Fibroblast of skin of left quadriceps (primary cell): ENCODE measurements at regions not wholly inside any gene's neighbourhood (a gene's known extent, or its start where the extent isn't known, plus 50 kb on each side); places are given as distances from the start of the nearest gene placed in this dataset.

ENCODE experiments used
- DNase-seq, 2 experiments: peaks; one replicate each; pipeline ENCODE4 v3.0.0-alpha.2; 2013; ENCODE audit warnings: low read depth in 2 of 2

DNA sequence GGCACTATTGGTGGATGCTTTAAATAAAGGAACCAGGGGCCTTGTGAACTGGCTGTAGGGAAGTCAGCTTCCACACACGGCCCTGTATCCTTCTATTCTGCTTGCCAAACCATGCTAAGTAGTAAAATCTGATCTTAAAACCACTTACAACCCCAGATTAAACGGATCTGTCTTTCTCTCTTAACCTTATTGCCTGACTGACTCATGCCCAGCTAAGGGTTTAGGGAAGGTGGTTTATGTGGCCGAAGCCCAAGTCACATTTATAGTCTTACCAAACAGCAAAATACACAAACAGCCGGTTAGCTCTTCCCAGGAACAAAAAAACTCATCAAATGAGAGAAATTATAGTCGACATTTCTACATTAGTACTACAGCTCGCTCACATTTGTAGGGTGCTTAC is 988.4 kb upstream of the TENM3 start:
- no peak for DNase-seq

DNA sequence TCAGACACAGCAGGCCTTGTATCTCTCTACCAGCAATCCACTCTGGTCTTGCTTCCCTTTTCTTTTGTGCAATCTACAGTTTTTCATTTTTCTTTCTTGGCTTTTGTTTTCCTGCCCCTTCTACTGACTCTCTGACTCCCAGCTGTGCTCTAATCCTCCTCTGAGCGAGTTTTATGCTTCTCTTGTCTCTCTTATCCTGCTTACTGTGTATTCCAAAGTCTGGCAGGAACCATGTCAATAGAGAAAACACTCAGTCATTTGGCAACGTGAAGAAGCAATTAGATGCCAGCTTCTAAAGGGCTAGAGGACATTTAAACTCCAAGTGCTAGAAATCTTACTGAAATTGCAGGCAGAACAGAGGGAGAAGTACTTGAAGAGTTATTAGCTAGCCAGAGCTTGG is 984.6 kb upstream of the TENM3 start:
- DNase-seq = no peak

- DNase-seq = no peak
Observed at GRCh38 chr4:181259081-181259709, 984.0 kb upstream of the TENM3 start.

GRCh38 chr4:181261279-181261678 is 981.9 kb upstream of the TENM3 start:
- DNase-seq = peak; percentile 1 to 4

GRCh38 chr4:181264893-181265292 is 978.3 kb upstream of the TENM3 start:
- DNase-seq = no peak

DNA sequence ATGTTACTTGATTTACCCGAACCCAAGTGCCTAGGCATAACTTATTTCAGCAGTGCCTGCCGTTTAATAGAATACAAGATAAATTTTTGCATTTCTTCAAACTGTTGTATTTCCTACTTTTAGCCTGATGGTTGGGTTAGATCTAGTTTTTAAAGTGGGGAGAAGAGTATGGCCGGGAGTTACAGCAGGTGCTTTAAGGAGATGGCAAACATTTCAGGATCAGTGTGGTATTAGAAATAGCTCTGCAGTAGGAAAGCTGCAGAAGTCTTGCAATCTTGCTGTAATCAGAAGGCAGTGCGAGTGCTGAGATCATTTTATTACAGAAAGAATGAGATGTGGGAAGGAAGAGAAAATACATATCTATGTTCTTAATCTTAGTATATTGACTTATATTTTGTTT is 977.8 kb upstream of the TENM3 start:
- DNase-seq = no peak

GRCh38 chr4:181271116-181271640 is 972.0 kb upstream of the TENM3 start:
- DNase-seq = no peak

DNA sequence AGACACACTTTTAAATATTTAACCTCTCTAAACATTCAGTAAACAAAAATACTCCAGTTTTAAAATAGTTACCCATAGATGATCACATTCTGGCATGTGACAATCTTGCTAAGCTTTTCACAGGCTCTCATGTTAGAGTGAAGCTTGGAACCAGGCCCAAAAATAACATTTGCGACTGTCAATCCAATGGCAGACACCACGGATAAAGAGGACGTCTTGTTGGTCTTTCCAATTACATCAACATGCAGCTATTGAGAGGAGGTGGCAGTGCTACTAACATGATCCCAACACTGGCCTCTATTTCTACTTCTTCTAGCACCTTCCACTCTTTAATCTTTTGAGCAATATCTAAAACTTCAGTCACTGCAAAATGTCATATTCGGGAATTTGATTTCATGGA is 970.8 kb upstream of the TENM3 start:
- DNase-seq = no peak

DNA sequence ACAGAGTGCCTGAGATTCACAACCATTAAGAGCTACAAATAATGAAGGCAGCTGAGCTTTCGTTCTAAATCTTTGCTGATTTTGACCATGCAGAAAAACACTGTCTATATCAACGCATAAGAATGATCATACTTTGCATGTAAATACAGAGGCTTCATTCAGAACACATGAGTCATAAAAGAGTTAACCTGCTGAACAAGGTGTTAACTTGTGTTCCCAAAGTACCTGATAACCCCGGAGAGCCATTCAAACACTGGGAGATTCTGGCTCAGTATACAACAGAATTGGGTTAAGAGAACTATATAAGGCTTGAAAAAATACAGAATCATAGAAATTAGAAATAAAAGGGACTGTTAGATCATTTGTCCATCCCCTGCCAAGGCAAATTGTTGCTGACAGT is 964.3 kb upstream of the TENM3 start:
- no peak for DNase-seq

DNA sequence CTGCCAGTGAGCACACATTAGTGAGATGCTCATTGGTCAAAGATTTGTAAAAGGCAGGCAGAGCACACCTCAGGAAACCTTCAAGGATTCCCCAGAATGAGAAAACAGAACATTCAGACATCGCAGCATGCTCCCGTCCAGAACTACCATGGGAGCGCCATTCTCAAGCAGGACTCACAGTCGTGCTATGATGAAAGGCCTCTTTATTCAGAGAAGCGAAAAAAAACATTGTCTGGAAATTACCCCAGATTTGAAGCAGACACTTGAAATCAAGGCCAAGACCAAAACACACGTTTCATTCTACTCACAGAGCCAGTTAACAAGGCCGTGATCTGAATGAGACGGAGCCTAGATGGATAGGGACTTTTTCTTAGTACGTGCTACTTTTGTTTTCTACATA is 961.8 kb upstream of the TENM3 start:
- no peak for DNase-seq

DNA sequence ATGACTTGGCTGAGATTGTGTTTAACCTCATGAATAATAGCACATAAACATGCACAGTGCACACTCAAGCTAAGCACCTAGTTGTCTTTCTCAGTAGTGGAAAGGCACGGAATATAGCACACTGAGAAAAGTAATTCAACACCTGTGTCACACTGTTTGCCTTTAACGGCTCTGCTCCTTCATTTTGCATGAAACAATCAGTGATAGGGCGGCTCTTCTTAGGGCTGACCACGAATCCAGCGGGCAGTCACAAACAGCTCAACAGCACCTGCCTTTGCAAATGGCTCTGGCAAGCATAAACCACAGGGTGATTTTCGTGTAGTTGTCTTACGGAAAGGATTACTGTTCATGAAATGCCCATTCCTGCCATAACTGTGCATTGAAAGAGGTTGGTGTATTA is 954.0 kb upstream of the TENM3 start:
- no peak for DNase-seq

DNA sequence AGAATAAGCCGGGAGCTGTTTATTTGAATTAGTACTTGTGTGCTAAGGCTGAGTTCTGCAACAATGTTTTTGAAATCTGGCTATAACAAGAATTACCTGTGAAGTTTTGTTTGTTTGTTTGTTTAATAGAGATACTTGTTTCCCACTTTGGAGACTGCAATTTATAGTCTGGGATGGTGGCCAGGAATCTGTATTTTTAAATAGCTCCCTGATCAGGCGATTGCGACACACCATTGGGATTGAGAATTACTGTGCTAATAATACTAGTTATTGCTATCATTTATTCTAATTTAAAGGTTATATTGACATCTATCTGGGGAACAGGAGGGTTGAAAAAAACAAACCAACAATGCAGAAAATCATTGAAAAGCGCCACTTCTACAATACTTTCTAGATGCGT is 951.6 kb upstream of the TENM3 start:
- no peak for DNase-seq

DNA sequence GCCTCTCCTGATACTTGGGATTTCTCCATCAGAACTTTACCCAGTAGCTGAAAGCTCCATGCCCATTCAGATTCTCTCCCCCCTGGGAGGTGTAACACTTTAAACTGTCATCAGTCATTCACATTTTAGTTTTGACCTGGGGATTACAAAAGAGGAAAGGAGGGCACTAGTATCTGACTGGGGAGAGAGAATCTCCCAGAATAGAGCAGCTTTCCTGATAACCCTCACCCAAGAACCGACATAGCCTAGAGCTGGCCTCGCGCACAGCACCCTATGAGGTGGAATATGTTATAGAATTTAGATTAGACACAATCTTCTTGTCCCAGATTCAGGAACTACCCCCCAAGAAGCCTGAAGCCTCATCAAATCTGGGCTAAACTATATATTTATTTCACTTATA is 950.2 kb upstream of the TENM3 start:
- no peak for DNase-seq

- DNase-seq = no peak
Observed at GRCh38 chr4:181293541-181293940, 949.7 kb upstream of the TENM3 start.

GRCh38 chr4:181294421-181294820 is 948.8 kb upstream of the TENM3 start:
- no peak for DNase-seq

DNA sequence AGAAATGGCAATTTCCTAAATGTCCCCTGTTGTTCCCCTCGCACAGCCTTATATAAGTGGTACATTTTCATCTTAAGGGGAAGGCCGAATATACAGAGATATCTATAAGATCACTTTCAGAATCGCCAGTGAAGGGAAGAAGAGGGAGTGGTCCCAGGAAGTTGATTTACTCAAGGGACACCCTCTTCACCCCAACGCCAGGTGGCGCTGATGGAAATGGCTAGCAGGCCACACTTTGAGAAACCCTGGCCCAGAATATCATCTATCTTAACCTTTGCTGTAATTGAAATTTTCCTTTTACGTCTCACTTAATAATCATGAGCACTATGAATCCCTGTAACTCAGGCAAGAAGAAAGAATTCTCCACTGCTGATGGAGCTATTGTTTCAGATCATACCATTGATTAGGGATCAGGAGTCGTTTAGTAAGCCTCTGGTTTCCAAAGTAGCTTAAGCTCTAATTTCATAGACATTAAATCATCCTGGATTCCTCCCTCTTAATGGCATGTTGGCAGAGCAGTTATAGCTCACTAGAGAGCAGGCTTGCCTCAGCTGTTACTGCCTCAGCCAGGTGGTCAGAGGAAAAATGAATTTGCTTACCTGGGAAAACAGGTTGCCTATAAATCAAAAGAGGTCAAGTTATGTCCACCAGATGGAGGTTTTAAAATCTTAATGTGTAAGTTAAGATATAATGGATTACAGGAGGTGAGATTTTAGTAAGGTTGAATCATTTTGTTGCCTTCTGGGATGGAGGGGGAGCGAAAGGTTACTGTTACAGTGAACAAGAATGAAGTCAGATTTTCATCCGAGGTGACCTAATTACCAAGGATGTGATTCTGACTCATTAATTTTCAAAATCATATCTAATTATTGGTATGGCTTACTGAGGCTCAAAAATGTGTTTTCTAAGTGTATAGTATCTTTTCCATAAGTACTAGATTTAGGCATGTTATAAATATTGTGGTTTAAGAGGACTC is 941.2 kb upstream of the TENM3 start:
- DNase-seq = peak; percentile 26 to 36

DNA sequence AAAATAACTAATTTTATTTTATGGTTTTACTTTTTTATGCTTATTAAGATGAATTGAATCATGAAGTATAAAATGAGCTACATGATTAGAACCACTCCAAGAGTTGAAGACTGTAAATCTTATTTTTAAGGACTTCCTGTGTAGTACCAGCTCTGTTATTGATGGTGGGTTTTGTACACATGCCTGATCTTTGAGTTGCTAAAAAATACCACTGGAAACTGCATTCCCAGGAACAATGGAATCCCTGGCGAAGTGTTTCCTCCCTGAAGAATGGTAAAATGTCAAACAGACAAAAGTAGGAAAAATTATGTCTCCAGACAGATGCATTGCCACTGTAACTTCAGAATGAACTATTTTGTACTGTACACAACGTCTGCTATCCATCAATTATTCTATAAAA is 935.4 kb upstream of the TENM3 start:
- DNase-seq = no peak

DNA sequence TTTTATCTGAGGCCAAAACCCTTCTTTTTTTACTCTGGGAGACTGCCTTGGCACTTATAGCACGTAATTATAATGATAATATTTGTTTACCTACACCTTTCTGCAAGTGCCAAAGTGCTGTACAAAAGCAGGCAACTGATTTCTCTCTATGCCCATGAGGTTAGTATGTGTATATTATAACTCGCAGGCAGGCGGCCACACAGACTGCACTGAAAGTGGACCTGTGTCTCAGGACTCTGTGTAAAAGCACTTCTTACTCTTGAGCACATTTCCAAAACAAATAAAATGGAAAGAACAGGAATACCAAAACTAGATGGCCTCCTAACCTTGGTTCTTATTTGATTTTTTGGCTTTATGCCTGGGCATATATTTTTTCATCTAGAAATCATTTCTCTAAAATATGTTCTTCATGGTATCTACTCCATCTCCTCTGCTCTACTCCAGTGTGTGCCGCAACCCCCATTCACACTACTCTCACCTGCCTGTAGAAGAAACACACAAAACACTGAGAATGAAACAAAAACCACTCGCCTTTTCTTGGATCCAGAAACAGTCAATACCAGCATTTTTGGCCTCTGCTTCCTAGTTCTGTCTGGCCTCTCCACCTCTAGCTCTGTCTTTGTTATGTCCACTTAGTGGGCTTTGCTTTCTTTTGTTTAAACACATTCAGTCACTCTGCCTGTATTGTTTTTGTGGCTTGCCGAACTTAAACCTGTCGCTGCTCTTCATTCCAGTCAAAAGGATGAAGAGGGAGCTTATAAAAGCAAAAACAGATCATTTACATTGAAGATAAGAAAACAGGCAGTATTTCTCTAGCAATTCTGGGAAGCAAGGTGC is 934.5 kb upstream of the TENM3 start:
- DNase-seq = no peak

- DNase-seq = no peak
Observed at GRCh38 chr4:181312066-181312465, 931.1 kb upstream of the TENM3 start.

DNA sequence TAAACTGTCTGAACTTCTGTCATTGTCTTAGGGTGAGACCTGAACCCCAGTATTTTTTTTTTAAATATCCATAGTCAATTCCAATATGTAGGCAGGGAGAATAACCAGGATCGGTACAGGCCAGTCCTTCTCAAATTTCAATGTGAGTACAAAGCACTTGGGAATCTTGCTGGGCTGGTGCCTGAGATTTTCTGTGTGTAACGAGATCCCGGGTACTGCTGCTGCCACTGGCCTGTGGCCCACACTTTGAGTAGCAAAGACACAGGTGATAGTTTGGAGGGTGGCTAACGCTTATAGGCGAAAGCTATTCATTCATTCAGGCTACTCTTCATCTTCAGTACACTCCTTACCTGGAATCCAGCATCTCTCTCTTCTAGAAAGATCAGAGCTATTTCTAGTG is 923.6 kb upstream of the TENM3 start:
- no peak for DNase-seq

GRCh38 chr4:181323061-181323460 is 920.1 kb upstream of the TENM3 start:
- DNase-seq = no peak

- DNase-seq = no peak
Observed at GRCh38 chr4:181330654-181331201, 912.5 kb upstream of the TENM3 start.
